Stimulated activated CD4-positive, alpha-beta T cell treated with anti-CD3 and anti-CD28 coated beads, TNF-alpha, amount 100 ng/mL, for 1 hour (primary cell): ENCODE measurements at regions not wholly inside any gene's neighbourhood (a gene's known extent, or its start where the extent isn't known, plus 50 kb on each side); places are given as distances from the start of the nearest gene placed in this dataset.
"Not testable (repeated sequence)": the region's sequence is repeated elsewhere in the genome, so short reads cannot be mapped to it uniquely, and the experiment has no call there.

Experiments
- DNase-seq, 3 donors: peaks; one replicate each; pipeline ENCODE4 v3.0.0-alpha.2; 2020; ENCODE audit warnings: low read depth in 3 of 3, low spot score in 1 of 3

DNA sequence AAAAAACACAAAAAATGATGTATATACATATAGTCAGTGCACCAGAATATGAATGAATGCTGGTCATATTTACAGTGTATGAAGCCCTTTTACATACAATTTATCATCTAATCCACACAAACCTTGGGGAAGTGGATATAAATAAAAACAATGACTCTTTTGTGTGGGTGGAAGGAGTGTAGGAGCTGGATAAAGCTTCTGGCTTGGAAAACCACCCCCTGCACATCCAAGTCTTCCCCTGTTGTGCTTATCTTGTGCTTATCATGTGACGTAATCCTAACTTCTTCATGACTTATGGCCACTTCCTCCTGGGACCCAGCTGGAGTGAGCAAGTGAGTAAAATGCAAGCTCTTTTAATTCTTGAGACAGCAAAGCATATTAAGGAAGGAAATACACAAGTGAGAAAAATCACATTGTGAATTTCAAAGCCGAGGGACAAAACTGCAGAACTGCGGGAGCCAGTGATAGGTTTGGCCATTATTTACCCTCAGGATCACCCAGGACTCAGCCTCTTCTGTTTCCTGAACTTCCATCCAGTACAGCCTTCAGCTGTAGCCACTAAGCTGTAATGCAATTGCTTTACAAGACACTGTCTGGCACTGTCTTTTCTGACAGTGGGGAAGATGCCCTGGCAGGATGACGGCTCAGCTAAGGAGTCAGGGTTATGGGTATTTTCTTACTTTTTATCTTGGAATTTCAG lies 104.0 kb upstream of the PPM1J start:
- DNase-seq, result no peak

GRCh38 chr1:112817555-112818373 lies 102.6 kb upstream of the PPM1J start:
- no peak for DNase-seq

GRCh38 chr1:112815376-112815775 lies 100.2 kb upstream of the PPM1J start:
- DNase-seq, result no peak

DNA sequence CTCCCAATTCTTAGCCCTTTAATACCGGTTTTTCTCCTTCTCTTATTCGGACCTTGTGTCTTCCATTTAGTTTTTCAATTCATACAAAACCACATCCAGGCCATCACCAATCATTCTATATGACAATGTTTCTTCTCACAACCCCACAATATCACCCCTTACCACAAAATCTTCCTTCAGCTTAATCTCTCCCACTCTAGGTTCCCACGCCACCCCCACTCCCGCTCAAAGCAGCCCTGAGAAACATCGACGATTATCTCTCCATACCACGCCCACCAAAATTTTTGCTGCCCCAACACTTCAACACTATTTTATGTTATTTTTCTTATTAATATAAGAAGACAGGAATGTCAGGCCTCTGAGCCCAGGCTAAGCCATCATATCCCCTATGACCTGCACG lies 99.5 kb upstream of the PPM1J start:
- DNase-seq, result not testable (repeated sequence)

GRCh38 chr1:112808861-112809684 lies 93.9 kb upstream of the PPM1J start:
- peak in 2 of 3 donors; percentile 8 to 51 for DNase-seq

DNA sequence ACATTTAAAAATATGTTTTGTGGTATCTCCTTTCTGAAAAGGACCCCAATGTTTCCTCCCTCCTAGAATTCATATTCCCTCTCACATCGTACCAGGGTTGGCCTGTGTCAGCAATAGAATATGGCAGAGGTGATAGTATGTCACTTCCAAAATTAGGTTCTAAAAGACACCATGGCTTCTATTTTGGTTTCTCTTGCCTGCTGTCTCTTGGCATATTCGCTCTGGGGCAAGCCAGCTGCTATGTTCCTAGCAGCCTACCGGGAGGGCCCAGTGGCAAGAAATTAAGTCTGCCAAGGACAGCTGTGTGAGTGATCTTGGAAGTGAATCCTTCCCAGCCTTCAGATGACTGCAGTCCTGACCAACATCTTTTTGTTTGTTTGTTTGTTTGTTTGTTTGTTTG lies 92.9 kb upstream of the PPM1J start:
- no peak for DNase-seq

- no peak for DNase-seq
Measured at GRCh38 chr1:112807117-112807516, 92.0 kb upstream of the PPM1J start.

- DNase-seq, result no peak
Measured at GRCh38 chr1:112806090-112806642, 91.0 kb upstream of the PPM1J start.

GRCh38 chr1:112805155-112805853 lies 90.2 kb upstream of the PPM1J start:
- DNase-seq, result no peak

DNA sequence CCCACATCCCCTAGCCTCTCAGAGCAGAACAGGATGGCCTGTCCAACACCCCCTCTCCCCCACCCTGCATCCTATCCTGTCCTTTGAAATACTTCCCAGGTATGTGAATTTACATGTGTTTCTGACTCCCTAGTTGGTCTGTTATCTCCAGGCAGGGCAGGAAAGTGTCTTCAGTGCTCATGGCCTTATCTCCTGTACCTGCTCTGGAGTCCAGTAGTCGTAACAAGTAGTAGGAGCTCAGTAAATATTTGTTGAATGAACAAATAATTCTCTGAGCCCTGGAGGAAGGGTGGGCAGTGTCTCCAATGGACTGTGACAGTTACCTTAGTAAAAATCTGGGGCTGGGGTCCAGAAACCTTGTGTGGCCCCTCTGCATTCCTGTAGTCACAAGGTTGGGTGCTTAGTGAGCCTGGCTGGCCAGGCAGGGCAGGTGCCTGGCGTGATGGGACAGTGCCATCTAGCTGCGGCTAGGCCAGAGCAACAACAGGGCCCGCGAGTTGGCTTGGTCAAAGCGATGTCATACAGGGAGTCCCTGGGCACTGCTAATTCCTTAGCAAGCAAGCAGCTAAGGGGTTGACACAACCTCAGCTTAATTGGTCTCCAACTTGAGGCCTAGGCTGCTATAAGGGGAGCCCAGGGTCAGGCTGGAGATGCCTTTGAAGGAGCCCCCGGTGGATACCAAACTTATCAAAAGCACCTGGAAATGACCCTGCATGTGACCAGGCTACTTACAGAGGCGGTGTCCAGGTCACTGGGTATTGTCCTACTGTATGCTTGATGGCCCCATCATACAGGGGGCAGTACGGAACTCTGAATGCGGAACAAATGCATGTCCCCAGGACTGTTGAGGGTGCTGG lies 89.0 kb upstream of the PPM1J start:
- peak in 1 of 3 donors; percentile 23 for DNase-seq

DNA sequence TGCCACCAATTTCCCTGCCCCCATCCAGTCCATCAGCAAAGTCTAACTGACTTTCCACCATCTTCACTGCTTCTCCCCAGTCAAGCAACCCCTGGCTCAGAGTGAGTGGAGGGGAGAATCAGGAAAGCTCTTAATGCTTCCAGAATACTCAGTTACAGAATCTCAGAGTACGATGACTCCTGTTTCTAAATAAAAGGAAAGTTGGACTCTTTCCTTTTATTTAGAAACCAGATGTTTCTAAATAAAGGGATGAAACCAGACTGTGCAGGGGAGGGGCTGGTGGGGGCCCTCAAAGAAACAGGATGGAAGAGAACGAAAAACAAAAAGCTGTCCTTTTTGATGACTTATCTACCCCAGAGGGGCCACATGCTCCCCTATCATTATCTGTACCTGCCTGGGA lies 85.2 kb upstream of the PPM1J start:
- DNase-seq, result no peak

DNA sequence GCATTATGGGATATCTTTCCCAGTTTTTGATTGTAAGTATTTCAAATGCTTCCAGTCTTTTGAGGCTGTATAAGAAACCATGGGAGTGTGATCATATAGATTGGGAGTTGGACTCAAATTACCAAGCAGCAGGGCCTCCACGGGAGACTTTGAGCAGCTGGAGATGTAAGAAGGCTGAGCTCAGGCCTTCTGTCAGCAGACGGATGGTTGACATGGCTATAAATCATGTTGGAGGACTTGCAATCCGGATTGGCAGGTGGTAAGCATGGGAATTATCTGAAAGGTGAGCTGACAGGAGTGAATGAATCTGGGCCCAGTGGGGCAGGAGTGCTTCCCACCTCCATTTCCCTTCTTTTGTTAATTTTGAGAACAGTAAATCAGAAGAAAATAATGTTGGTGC lies 83.2 kb upstream of the PPM1J start:
- no peak for DNase-seq

GRCh38 chr1:112797224-112797623 lies 82.1 kb upstream of the PPM1J start:
- no peak for DNase-seq

DNA sequence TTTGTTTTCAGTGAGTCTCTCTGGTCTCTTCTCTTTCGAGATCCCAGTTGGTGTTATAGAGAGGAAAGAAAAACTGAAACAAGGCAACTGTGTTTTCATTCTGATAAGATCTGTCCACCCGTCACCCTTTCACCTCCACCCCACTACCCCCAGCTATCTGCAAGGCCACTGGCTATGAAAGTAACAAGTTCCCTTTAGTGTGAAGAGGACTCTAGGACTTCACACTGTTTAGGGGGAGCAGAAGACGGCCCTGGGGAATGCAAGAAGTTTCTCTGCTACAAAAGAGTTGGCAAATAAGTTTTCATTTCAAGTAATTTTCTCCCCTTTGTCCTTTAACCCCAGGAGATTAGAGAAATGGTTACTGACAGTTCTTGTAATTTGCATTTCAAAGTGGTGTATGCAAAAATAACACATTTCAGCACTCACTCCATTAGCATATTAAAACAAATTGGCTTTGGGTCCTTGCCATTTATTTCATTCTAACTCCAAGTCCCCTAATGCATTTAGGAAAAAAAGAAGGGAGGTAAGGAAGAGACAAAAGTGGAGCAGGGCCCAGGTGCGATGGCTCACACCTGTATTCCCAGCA lies 79.6 kb upstream of the PPM1J start:
- DNase-seq, result no peak

GRCh38 chr1:112793631-112794565 lies 78.8 kb upstream of the PPM1J start:
- DNase-seq, result no peak

- DNase-seq, result no peak
Measured at GRCh38 chr1:112791723-112792104, 76.6 kb upstream of the PPM1J start.

DNA sequence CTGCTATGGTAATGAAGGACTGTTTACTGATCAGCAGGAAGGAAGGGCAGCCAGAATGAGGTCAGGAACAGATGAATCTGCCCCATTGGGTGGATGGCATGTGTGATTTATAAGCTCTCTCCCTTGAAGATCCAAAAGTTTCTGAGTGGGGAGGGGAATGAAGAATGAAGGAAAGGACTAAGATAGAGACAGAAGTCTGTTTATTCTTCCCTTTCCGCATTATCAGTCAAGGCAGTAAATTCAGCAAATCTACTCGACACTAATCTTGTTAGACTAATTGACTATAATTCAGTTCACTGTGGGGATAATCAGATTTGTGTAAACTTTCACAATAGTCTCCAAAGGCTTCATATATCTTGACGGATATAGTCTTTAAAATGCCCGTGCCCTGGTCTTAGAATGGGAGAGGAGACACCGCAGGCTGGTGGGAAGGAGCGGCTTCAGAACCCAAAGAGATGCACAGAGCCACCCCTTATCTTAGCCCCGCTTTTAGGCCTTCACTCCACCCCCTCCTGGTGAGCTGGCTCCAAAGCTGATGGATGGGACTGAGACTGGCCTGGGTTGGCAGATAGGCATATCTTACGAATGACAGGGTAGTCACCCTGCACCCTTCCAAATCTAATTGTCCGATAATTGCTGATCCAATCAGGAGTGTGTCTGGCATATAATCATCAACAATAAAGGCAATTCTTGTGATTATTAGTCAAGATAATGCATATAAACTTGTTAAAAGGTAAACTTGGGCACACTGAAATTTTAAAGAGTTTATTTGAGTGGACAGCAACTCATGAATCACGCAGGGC lies 76.0 kb upstream of the PPM1J start:
- DNase-seq, result no peak

DNA sequence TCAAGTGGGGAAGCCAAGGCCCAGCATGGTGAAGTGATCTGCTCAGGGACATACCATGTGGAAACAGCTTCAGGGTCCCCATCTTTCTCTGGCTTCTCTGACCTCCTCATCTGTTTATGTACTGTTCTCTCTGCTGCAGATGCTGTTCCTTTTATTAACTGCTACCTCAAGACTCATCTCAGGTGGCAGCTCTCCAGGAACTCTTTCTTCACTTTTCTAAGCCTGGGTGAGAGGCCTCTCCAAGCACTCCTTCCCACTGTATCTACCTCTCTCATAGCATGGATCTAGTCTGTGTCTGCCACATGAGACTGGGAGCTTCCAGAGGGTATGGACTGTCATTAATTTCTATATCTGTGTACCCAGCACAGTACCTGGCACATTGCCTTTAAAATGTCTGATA lies 73.4 kb upstream of the PPM1J start:
- DNase-seq, result no peak
